Stomach (tissue), 8 donors: ENCODE measurements at regions not wholly inside any gene's neighbourhood (a gene's known extent, or its start where the extent isn't known, plus 50 kb on each side); places are given as distances from the start of the nearest gene placed in this dataset.

Experiments used
- DNase-seq, 2 donors: peaks; one replicate each; pipeline versions ENCODE4 v3.0.0 to v3.0.0-alpha.2; 2013 to 2019
- H3K27ac ChIP-seq, 5 donors: fragments of 200-600 bp in 4 of 5; sonication (generic) in 4 of 5; one replicate each; pipeline ENCODE4 v1.5.1; 2013 to 2019; ENCODE audit warnings: mild to moderate bottlenecking in 1 of 5, moderate library complexity in 1 of 5
- H3K27me3 ChIP-seq, 3 donors: fragments of 200-600 bp; sonication (generic); one replicate each; pipeline ENCODE4 v1.5.1; 2017 to 2019; ENCODE audit warnings: mixed run types in 1 of 3
- H3K36me3 ChIP-seq, 4 donors: fragments of 200-600 bp; sonication (generic); 1 replicate in 3 of 4; 2 replicates in 1 of 4; pipeline ENCODE4 v1.5.1; 2016 to 2019
- H3K4me1 ChIP-seq, 4 donors: fragments of 200-600 bp; sonication (generic); one replicate each; pipeline ENCODE4 v1.5.1; 2016 to 2019
- H3K4me3 ChIP-seq, 4 donors: fragments of 200-600 bp; sonication (generic) in 3 of 4; one replicate each; pipeline ENCODE4 v1.5.1; 2016 to 2019; ENCODE audit warnings: mild to moderate bottlenecking in 1 of 4
- H3K9me3 ChIP-seq, 4 donors: fragments of 200-600 bp; sonication (generic); one replicate each; pipeline ENCODE4 v1.5.1; 2016 to 2019
- CTCF ChIP-seq, 7 experiments: fragments of 450-650 bp in 4 of 7; fragments of 200-600 bp in 3 of 7; sonication (generic) in 3 of 7; IDR thresholded peaks; one replicate each; pipeline ENCODE4 v1.5.1; 2016 to 2019; ENCODE audit warnings: antibody characterized with exemption in 7 of 7, control low read depth in 2 of 7, mild to moderate bottlenecking in 1 of 7
- EP300 ChIP-seq: sonication (generic); formaldehyde crosslinking; IDR thresholded peaks from one replicate; pipeline ENCODE4 v1.6.1; 2017; ENCODE audit warnings: antibody characterized with exemption
- POLR2A ChIP-seq, 4 donors: fragments of 450-650 bp; IDR thresholded peaks; one replicate each; pipeline ENCODE4 v1.6.1; 2016; ENCODE audit warnings: antibody characterized with exemption in 4 of 4, control low read depth in 2 of 4, mild to moderate bottlenecking in 1 of 4, moderate library complexity in 1 of 4
- POLR2AphosphoS5 ChIP-seq, 3 donors: sonication (generic); formaldehyde crosslinking; IDR thresholded peaks; one replicate each; pipeline ENCODE4 v1.6.1; 2016; ENCODE audit warnings: antibody characterized with exemption in 3 of 3
- WGBS, 5 donors: extraction: QIAGEN DNeasy Blood & Tissue Kit in 3 of 5; methylation state at CpG; one replicate each; pipeline versions ENCODE4 v1.1.5 to v1.1.7; 2013 to 2018; 5-methylcytosine and 5-hydroxymethylcytosine counted together
- intact Hi-C: fragments of 100-400 bp; cut with DNase I; formaldehyde crosslinking; loops from one replicate; pipeline ENCODE4 v1.15.1; 2023; ENCODE audit warnings: low total_unique reads
- donor health status: healthy with polysubstance abuse.
- donor health status: Bipolar disorder and iron deficiency.
- donor health status: healthy.

- H3K4me3 ChIP-seq, result no peak overlapping the region
- 76 to 89% (median 82%) methylated on average over 4 of the region's 4 CpGs for WGBS, 5 donors
- no peak overlapping the region for H3K27ac ChIP-seq
- H3K4me1 ChIP-seq, result no peaks in the 10 kb centered on the region
- TF ChIP-seq EP300 (no peak), POLR2A (IDR thresholded peaks at IDR 0.05) (no peak), POLR2AphosphoS5 (IDR thresholded peaks at IDR 0.05) (no peak), CTCF (IDR thresholded peaks at IDR 0.05) (no peak)
- H3K27me3 ChIP-seq, result no peaks in the 10 kb centered on the region
- peaks cover 0 to 4% (median 0%) of the 10 kb centered on the region in 4 donors for H3K9me3 ChIP-seq
- H3K36me3 ChIP-seq, result no peaks in the 10 kb centered on the region
- intact Hi-C loops, result no loop called here
- DNase-seq, result no peak
Measured at GRCh38 chrX:3169421-3169820, 128.2 kb downstream of the ARSF start.

- no peak for DNase-seq
- H3K4me3 ChIP-seq, result no peak overlapping the region
- WGBS, 5 donors, result 83 to 93% (median 85%) methylated on average over 4 of the region's 4 CpGs
- no peaks in the 10 kb centered on the region for H3K36me3 ChIP-seq
- H3K27me3 ChIP-seq, result no peaks in the 10 kb centered on the region
- H3K9me3 ChIP-seq, result peaks cover 0 to 7% (median 0%) of the 10 kb centered on the region in 4 donors
- H3K4me1 ChIP-seq, result no peaks in the 10 kb centered on the region
- TF ChIP-seq EP300 (no peak), POLR2A (IDR thresholded peaks at IDR 0.05) (no peak), POLR2AphosphoS5 (IDR thresholded peaks at IDR 0.05) (no peak), CTCF (IDR thresholded peaks at IDR 0.05) (no peak)
- intact Hi-C loops, result no loop called here
- H3K27ac ChIP-seq, result no peak overlapping the region
Measured at GRCh38 chrX:3167771-3168170, 126.5 kb downstream of the ARSF start.

DNA sequence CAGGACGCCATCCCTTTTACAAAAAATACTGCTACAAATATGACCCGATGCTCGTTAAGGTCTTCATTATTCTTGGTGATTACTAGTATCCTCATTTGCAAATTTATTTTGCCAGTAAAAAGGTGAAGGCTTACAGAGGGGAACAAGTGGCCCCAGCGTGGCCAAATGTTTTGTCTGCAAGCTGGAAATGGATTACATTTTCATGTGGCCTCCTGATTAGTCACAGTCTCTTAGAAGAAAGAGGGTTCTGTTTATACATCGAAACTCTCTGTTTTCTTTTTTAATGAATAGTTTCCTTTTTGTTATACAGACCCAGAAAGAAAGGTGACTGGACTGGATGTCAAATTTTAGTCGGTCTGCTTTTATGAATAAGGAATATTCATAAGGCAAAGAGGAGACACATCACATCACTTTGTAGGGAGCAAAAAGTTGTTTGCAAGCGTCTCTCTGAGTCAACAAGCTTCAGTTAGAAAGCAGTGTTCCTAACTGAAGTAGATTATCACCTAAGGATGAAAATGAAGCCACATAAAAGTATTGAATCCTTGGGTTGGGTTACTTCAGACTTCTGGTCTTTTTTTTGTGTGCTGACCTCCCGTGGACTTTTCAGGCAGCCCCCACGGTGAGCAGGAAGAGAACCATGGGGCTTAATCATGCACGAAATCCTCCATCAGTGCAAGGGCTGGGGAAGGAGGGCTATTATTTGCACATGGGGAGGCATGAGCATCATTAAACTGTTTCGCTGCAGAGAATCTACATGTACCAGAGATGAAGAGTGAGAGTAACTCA is 125.6 kb downstream of the ARSF start:
- Histone ChIP-seq H3K27ac (no peak overlapping the region), H3K9me3 (peaks cover 0 to 7% (median 0%) of the 10 kb centered on the region in 4 donors), H3K27me3 (no peaks in the 10 kb centered on the region), H3K4me1 (no peaks in the 10 kb centered on the region), H3K36me3 (no peaks in the 10 kb centered on the region), H3K4me3 (no peak overlapping the region)
- no peak for DNase-seq
- intact Hi-C loops, result no loop called here
- TF ChIP-seq POLR2A (IDR thresholded peaks at IDR 0.05), result no peak
- TF ChIP-seq CTCF (IDR thresholded peaks at IDR 0.05), result no peak
- TF ChIP-seq EP300, result no peak
- TF ChIP-seq POLR2AphosphoS5 (IDR thresholded peaks at IDR 0.05), result no peak
- 46 to 55% (median 51%) methylated on average over 11 of the region's 11 CpGs for WGBS, 5 donors

GRCh38 chrX:3165808-3166207 is 124.5 kb downstream of the ARSF start:
- Histone ChIP-seq H3K36me3 (no peaks in the 10 kb centered on the region), H3K4me1 (no peaks in the 10 kb centered on the region), H3K27me3 (no peaks in the 10 kb centered on the region), H3K27ac (no peak overlapping the region), H3K9me3 (peaks cover 0 to 7% (median 0%) of the 10 kb centered on the region in 4 donors), H3K4me3 (no peak overlapping the region)
- no peak for TF ChIP-seq POLR2A (IDR thresholded peaks at IDR 0.05)
- TF ChIP-seq EP300, result no peak
- TF ChIP-seq POLR2AphosphoS5 (IDR thresholded peaks at IDR 0.05), result no peak
- no peak for TF ChIP-seq CTCF (IDR thresholded peaks at IDR 0.05)
- DNase-seq, result no peak
- 74 to 83% (median 77%) methylated on average over 4 to 5 of the region's 5 CpGs for WGBS, 5 donors
- intact Hi-C loops, result no loop called here
